NCI-H2107 treated with DMSO at 0.1 percent for 48 hours (cell line): ENCODE measurements at regions not wholly inside any gene's neighbourhood (a gene's known extent, or its start where the extent isn't known, plus 50 kb on each side); places are given as distances from the start of the nearest gene placed in this dataset.
"Not testable (repeated sequence)": the region's sequence is repeated elsewhere in the genome, so short reads cannot be mapped to it uniquely, and the experiment has no call there.

Experiments used
- DNase-seq: peaks from one replicate; lab custom pipeline; 2025; ENCODE audit not compliant: unreplicated experiment; lab: John Stamatoyannopoulos, UW

- DNase-seq, result not testable (repeated sequence)
Observed at GRCh38 chr2:37757456-37757855, 86.0 kb upstream of the CDC42EP3 start.

DNA sequence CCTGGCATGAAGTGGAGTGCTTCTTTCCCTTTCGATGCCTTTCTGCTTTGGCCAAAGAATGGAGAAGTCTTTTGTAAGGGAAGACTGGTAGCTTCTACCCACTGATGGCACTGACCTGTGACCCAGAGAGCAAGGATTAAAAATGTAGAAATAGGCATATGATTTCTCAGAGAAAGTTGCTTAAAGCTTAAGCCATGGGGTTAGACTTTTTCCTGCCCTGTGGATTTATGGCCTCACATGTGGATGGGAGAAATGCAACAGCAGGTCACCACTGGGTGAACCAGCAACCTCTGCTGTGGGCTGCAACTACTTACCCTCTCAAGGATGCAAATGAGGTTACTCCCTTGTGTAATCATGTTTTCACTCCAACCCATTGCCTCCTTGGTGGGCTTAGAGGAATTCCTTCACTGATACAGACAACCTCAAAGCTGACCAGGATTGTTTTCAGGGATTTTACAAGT, 86.7 kb upstream of the CDC42EP3 start:
- not testable (repeated sequence) for DNase-seq

DNA sequence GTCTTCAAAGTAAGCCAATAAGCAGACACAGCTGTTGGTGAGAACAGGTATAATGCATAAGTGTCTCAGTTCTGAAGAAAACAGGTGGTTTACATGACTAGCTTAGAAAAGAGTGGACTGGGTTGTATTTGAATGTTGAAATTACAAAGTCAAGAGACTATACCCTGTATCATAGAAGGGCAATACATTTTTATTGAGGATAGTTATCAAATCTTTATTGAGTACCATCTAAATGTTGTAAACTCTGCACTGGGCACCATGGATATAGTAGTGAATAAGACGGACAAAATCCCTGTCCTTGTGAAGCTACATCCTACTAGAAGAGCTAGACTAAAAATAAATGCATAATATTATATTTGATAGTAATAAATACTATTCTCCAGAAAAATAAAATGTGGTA, 88.5 kb upstream of the CDC42EP3 start:
- DNase-seq, result not testable (repeated sequence)

DNA sequence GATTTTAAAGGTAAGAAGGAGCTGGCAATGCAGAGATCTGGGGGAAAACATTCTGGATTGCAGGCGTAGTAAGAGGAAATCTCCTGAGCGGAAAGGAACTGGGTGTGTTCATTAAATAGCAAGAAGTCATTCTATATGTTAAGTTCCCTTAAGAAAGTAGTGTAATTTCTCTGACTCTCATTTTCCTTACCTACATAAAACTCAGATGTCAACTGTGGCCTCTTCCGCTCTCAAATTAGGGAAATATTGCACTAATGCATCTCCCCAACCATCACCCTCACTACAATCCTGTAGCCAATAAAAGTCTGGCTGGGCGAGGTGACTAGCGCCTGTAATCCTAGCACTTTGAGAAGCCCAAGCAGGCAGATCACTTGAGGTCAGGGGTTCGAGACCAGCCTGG, 89.0 kb upstream of the CDC42EP3 start:
- DNase-seq, result no peak

- DNase-seq, result not testable (repeated sequence)
Observed at GRCh38 chr2:37762281-37762680, 90.8 kb upstream of the CDC42EP3 start.

GRCh38 chr2:37764739-37765138, 93.3 kb upstream of the CDC42EP3 start:
- no peak for DNase-seq

DNA sequence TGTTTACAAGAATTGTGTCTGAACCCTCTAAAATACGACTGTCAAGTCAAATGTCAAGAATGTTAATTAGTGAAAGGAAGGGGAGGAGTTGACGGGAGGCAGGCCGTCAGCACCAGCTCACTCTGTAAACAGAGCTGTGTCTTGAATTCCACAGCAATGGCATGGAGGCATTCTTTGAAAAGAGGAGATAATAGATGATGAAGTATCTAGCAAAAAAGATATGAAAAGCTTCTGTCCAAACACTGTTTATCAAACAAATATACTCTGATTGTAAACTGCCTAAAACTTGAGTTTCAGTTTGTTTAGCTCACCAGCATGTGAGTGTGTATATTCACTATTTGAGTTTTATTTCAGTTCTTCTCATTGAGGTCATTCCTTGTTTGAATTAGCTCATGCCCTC, 94.7 kb upstream of the CDC42EP3 start:
- DNase-seq, result no peak

DNA sequence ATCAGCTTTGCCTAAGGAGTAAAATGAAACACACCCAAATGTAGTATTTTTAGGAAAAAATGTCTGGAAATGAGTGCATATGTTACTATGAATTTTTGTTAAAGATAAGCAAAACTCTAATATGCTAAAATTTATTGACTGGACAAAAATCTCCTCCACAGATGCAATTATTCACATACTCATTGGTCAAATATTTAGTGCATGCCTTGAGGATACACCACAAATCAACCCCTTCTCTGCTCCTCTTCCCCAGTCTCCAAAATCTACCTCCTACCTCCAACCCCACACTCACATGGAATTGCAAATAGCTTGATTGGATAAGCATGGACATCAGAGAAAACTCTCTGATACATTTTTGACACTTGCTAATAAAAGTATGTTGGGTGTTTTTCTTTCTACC, 95.6 kb upstream of the CDC42EP3 start:
- DNase-seq, result no peak

GRCh38 chr2:37767959-37768925, 96.8 kb upstream of the CDC42EP3 start:
- DNase-seq, result no peak

GRCh38 chr2:37769551-37769950, 98.1 kb upstream of the CDC42EP3 start:
- DNase-seq, result no peak

DNA sequence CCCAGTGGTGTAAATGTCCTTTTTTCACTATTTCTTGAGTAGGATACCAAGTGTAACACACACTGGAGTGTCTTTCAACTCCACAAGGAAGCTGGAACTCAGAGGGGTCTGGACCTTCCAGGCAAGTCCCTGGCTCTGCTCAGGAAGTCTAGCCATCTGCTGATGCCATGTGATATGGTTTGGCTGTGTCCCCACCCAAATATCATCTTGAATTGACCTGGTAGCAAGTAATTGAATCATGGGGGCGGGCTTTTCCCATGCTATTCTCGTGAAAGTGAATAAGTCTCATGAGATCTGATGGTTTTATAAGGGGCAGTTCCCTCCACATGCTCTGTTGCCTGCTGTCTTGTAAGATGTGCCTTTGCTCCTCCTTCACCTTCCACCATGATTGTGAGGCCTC, 99.4 kb upstream of the CDC42EP3 start:
- DNase-seq, result no peak

DNA sequence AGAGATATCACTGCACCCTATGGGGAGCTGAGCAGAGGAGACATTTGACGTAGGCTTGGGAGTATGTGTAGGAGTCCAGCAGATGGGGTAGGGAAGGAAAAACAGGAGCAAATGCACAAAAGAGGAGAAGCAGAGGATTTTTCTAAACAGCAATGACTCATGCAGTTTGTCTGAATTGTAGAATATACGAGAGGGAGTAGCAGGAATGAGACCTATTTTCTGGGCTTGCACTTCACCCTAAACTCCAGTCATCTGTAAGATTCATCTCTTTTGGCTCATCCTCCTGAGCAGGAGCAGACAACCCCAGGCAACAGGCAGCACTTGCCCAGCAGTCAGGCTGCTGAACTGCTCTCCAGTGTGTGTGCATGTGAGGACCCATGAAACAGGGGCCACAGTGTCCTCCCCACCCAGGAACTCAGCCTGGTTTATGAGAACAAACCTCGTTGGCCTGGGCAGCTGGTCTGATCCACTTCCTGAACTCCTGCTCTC, 100.2 kb upstream of the CDC42EP3 start:
- DNase-seq, result no peak

- no peak for DNase-seq
Observed at GRCh38 chr2:37773371-37774130, 102.1 kb upstream of the CDC42EP3 start.

DNA sequence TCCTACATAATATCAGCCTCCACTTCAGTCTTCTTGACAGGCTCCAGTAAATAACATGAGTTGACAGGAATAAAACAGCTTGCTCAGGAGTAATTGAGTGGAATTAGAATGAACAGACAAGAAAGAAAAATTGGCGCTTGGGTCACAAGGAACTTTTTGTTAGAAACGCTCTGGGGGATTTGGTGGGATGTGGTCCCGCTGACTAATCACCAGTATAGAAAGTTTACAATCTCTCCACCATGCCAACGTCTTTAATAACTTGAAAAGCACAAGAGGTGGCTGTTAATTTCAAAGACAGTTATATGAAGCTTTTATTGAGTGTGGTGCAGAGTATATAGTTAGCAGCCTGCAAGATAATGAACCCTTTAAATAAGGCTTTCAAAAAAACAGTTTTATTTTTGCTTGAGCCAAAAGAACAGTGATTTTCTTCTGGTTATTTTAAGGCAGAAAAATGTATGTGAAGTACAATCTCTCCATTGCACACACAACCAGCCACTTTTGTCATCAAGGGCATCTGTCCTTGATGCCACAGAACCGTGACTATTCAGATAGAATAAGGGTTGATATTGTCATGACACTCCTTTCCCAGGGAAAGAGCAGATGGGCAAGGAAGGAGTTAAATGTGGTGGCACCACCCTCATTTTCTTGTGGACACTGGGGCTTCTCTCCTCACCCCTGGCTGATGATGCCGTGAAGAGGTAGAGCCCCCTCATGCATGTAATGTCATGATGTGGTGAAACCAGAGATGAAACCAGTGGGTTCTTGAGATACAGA, 102.9 kb upstream of the CDC42EP3 start:
- not testable (repeated sequence) for DNase-seq

GRCh38 chr2:37774976-37775907, 103.8 kb upstream of the CDC42EP3 start:
- DNase-seq, result no peak

DNA sequence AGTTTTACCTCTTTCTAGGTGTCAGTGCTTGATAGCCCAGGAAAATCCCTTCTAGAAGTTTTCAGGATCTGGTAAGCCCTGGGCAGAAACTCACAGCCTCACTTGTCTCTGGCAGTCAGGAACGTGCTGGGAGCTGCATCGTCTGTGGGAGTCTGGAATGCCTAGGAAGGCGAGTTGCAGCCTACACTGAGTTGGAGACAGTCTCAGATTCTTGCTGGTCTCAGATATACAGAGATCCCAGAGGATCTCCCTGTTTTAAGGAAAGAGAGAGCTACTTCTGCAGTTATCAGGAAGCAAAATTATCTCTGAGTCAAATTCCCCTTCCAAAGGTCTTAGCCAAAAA, 104.4 kb upstream of the CDC42EP3 start:
- no peak for DNase-seq

GRCh38 chr2:37776487-37776886, 105.0 kb upstream of the CDC42EP3 start:
- DNase-seq, result no peak

DNA sequence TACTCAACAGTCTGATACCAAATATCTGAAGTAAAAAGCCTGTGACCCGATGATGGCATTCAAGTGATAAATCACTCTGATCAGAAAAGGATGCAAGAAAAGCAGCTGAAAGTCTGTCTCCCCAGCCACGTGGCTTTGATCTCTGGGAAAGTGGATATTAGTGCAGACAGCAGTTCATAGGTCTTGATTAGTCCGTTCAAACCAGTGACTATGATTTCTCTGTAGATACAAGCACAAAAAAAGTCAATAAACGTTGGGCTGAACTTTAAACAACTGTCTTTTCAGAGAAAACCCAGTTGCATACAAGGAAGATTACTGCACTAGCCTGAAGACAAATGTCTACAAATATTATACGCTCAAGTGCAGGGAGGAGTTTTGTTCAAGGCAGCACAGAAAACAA, 107.7 kb upstream of the CDC42EP3 start:
- no peak for DNase-seq

DNA sequence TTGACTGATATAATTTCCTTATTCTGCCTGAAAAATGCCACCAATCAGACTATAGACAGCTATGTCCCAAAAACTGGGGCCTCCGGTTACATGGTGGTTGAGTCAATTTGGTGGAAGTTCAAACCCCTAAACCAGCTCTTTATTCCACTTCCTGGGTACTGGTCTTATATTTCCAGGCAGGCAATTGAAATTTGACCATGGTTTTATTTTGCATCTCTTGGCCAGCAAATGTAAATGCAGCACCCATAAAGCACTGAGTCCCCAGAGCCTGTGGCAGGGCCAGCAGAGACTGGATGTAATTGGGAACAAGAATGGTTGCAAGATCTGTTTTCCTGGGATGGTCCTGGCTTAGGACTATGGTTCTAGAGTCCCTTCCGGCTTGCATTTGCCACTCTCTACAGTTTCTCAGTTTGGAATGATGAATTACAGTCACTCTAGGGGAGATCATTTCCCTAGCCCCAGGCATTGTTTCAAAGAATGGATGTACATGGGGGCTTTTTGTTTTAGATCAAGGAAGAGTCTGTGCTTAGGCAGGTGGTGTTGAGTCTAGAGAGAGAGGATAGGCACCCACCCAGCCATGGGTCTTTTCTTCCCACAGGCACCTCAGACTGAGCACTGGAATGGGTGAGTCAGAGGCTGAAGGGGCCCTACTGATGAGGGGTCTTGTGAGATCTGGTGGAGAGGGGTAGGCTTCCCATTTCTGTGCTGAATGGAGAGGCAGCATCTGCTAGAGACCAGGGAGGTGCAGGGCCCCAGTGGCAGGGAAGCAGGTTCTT, 108.4 kb upstream of the CDC42EP3 start:
- no peak for DNase-seq

DNA sequence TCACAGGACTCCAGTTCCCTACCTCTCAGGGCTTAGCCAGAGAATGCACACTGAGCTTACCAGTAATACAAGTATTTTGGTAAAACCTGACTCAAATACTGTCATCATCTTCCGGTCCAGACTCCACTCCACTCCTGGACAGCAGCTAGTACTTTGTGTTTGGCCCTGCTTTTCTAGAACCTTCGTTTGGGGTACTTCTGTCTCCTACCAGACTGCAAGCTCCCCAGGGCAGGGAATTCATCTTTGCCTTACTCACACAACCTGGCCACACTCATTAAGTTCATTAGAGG, 108.9 kb upstream of the CDC42EP3 start:
- DNase-seq, result no peak
